PC-3 (cell line): ENCODE measurements at regions not wholly inside any gene's neighbourhood (a gene's known extent, or its start where the extent isn't known, plus 50 kb on each side); places are given as distances from the start of the nearest gene placed in this dataset.

Source experiments
- CTCF ChIP-seq: fragments of 300-600 bp; sonication (generic); conservative IDR thresholded peaks from 2 replicates; pipeline ENCODE4 v1.5.1; 2017; ENCODE audit warnings: antibody characterized with exemption, low read depth, mild to moderate bottlenecking, low read length
- EZH2phosphoT487 ChIP-seq: fragments of 300-600 bp; sonication (generic); IDR thresholded peaks from 2 replicates; pipeline ENCODE4 v1.6.1; 2018; ENCODE audit warnings: mild to moderate bottlenecking, antibody characterized with exemption, low read length, borderline replicate concordance

GRCh38 chr10:9712393-9712792 lies 1305.3 kb upstream of the CELF2 start:
- TF ChIP-seq CTCF (no peak), EZH2phosphoT487 (no peak)
